SK-N-SH treated with all-trans-retinoic acid at 6 μM for 48 hours (cell line): ENCODE measurements at regions not wholly inside any gene's neighbourhood (a gene's known extent, or its start where the extent isn't known, plus 50 kb on each side); places are given as distances from the start of the nearest gene placed in this dataset.

Experiments used
- ATAC-seq: fragments of 200-7000 bp; cut with Tn5 transposase; 3 replicates; pipeline ENCODE4 v1.9.1; 2020; ENCODE audit warnings: mild to moderate bottlenecking, moderate library complexity
- ARNTL ChIP-seq: fragments of 450-650 bp; formaldehyde crosslinking; IDR thresholded peaks from 2 replicates; pipeline ENCODE4 v1.5.0; 2020; ENCODE audit warnings: low read depth, mild to moderate bottlenecking, moderate library complexity, borderline replicate concordance
- BACH2 ChIP-seq: fragments of 250-450 bp; sonication (Bioruptor Pico); IDR thresholded peaks from 2 replicates; pipeline ENCODE4 v1.9.0; 2021; ENCODE audit warnings: mild to moderate bottlenecking, borderline replicate concordance
- CSDC2 ChIP-seq: fragments of 250-450 bp; sonication (Bioruptor Pico); IDR thresholded peaks from 2 replicates; pipeline ENCODE4 v1.5.0; 2020; ENCODE audit warnings: mild to moderate bottlenecking, moderate library complexity
- ESRRG ChIP-seq: fragments of 250-450 bp; sonication (Bioruptor Pico); IDR thresholded peaks from 2 replicates; pipeline ENCODE4 v1.6.1; 2021; ENCODE audit warnings: mild to moderate bottlenecking
- GLIS3 ChIP-seq: fragments of 250-450 bp; sonication (Bioruptor Pico); IDR thresholded peaks from 2 replicates; pipeline ENCODE4 v1.5.0; 2020; ENCODE audit warnings: mild to moderate bottlenecking, moderate library complexity
- OSR1 ChIP-seq: fragments of 250-450 bp; sonication (Bioruptor Pico); IDR thresholded peaks from 2 replicates; pipeline ENCODE4 v1.8.0; 2022; ENCODE audit warnings: moderate library complexity, mild to moderate bottlenecking, inconsistent platforms
- POU6F1 ChIP-seq: fragments of 250-450 bp; sonication (Bioruptor Pico); IDR thresholded peaks from 2 replicates; pipeline ENCODE4 v1.8.0; 2021; ENCODE audit warnings: low read depth, mild to moderate bottlenecking, moderate library complexity, borderline replicate concordance
- PPARA ChIP-seq: fragments of 250-450 bp; sonication (Bioruptor Pico); IDR thresholded peaks from 2 replicates; pipeline ENCODE4 v1.5.0; 2020; ENCODE audit warnings: mild to moderate bottlenecking, borderline replicate concordance
- TCF4 ChIP-seq: fragments of 250-450 bp; sonication (Bioruptor Pico); IDR thresholded peaks from 2 replicates; pipeline ENCODE4 v1.8.0; 2021; ENCODE audit warnings: mild to moderate bottlenecking, moderate library complexity, borderline replicate concordance
- ZC3H10 ChIP-seq: fragments of 250-450 bp; sonication (Bioruptor Pico); IDR thresholded peaks from 2 replicates; pipeline ENCODE4 v1.5.1; 2021; ENCODE audit warnings: mild to moderate bottlenecking, moderate library complexity
- ZFP3 ChIP-seq: fragments of 250-450 bp; sonication (Bioruptor Pico); IDR thresholded peaks from 2 replicates; pipeline ENCODE4 v1.5.0; 2020; ENCODE audit warnings: mild to moderate bottlenecking, moderate library complexity
- ZFP30 ChIP-seq: fragments of 450-650 bp; formaldehyde crosslinking; IDR thresholded peaks from 2 replicates; pipeline ENCODE4 v1.5.0; 2022; ENCODE audit warnings: mild to moderate bottlenecking, moderate library complexity
- ZNF565 ChIP-seq: fragments of 450-650 bp; formaldehyde crosslinking; conservative IDR thresholded peaks from 2 replicates; pipeline ENCODE4 v1.5.0; 2020; ENCODE audit warnings: low read depth, mild to moderate bottlenecking, moderate library complexity
- ZNF70 ChIP-seq: fragments of 450-650 bp; formaldehyde crosslinking; IDR thresholded peaks from 2 replicates; pipeline ENCODE4 v1.5.0; 2020; ENCODE audit warnings: mild to moderate bottlenecking, moderate library complexity
- ZNF8 ChIP-seq: fragments of 450-650 bp; formaldehyde crosslinking; IDR thresholded peaks from 2 replicates; pipeline ENCODE4 v1.5.0; 2020; ENCODE audit warnings: mild to moderate bottlenecking, moderate library complexity
- TF ChIP-seq, protein P1 (sequence below): fragments of 250-450 bp; sonication (Bioruptor Pico); IDR thresholded peaks from 2 replicates; pipeline ENCODE4 v1.5.1; 2021; ENCODE audit warnings: mild to moderate bottlenecking, moderate library complexity
- TF ChIP-seq, protein P2 (sequence below): fragments of 250-450 bp; sonication (Bioruptor Pico); IDR thresholded peaks from 2 replicates; pipeline ENCODE4 v1.5.1; 2020; ENCODE audit warnings: low read depth, mild to moderate bottlenecking, moderate library complexity
- TF ChIP-seq, protein P3 (sequence below): fragments of 250-450 bp; sonication (Bioruptor Pico); IDR thresholded peaks from 2 replicates; pipeline ENCODE4 v1.8.0; 2020; ENCODE audit warnings: mild to moderate bottlenecking, moderate library complexity, borderline replicate concordance
- TF ChIP-seq, protein P4 (sequence below): fragments of 250-450 bp; sonication (Bioruptor Pico); IDR thresholded peaks from 2 replicates; pipeline ENCODE4 v1.5.0; 2020; ENCODE audit warnings: mild to moderate bottlenecking, moderate library complexity

DNA sequence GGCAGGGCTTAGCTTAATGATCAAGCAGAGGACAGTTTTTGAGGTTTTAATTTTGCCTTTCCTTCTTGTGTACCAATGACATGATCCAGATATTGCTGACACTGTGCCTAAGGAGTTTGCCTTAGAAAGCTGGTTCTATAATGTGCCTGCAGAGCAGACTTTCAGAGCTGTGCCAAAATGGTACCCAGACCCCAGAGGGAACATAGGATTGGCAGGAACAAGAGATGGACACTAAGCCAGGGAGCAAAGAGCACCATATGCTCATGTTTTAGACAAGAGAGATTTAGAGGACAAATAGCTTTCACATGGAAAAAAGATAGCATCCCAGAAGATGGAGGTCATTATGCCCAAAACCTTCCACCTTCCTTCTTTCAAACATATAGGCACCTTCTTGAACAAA lies 1241.5 kb upstream of the SPRY2 start:
- no peak for TF ChIP-seq CSDC2 (CRISPR knock-in tag)
- TF ChIP-seq ARNTL (CRISPR knock-in tag) = no peak
- TF ChIP-seq, protein P1, sequence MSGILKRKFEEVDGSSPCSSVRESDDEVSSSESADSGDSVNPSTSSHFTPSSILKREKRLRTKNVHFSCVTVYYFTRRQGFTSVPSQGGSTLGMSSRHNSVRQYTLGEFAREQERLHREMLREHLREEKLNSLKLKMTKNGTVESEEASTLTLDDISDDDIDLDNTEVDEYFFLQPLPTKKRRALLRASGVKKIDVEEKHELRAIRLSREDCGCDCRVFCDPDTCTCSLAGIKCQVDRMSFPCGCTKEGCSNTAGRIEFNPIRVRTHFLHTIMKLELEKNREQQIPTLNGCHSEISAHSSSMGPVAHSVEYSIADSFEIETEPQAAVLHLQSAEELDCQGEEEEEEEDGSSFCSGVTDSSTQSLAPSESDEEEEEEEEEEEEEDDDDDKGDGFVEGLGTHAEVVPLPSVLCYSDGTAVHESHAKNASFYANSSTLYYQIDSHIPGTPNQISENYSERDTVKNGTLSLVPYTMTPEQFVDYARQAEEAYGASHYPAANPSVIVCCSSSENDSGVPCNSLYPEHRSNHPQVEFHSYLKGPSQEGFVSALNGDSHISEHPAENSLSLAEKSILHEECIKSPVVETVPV (CRISPR knock-in tag) = no peak
- no peak for TF ChIP-seq ESRRG (CRISPR knock-in tag)
- no peak for TF ChIP-seq OSR1 (CRISPR knock-in tag)
- TF ChIP-seq PPARA (CRISPR knock-in tag) = no peak
- TF ChIP-seq, protein P2, sequence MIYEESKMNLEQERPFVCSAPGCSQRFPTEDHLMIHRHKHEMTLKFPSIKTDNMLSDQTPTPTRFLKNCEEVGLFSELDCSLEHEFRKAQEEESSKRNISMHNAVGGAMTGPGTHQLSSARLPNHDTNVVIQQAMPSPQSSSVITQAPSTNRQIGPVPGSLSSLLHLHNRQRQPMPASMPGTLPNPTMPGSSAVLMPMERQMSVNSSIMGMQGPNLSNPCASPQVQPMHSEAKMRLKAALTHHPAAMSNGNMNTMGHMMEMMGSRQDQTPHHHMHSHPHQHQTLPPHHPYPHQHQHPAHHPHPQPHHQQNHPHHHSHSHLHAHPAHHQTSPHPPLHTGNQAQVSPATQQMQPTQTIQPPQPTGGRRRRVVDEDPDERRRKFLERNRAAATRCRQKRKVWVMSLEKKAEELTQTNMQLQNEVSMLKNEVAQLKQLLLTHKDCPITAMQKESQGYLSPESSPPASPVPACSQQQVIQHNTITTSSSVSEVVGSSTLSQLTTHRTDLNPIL (CRISPR knock-in tag) = no peak
- no peak for TF ChIP-seq ZFP30 (CRISPR knock-in tag)
- TF ChIP-seq POU6F1 (CRISPR knock-in tag) = no peak
- TF ChIP-seq ZFP3 (CRISPR knock-in tag) = no peak
- no peak for TF ChIP-seq ZNF565 (CRISPR knock-in tag)
- TF ChIP-seq, protein P3, sequence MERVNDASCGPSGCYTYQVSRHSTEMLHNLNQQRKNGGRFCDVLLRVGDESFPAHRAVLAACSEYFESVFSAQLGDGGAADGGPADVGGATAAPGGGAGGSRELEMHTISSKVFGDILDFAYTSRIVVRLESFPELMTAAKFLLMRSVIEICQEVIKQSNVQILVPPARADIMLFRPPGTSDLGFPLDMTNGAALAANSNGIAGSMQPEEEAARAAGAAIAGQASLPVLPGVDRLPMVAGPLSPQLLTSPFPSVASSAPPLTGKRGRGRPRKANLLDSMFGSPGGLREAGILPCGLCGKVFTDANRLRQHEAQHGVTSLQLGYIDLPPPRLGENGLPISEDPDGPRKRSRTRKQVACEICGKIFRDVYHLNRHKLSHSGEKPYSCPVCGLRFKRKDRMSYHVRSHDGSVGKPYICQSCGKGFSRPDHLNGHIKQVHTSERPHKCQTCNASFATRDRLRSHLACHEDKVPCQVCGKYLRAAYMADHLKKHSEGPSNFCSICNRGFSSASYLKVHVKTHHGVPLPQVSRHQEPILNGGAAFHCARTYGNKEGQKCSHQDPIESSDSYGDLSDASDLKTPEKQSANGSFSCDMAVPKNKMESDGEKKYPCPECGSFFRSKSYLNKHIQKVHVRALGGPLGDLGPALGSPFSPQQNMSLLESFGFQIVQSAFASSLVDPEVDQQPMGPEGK (CRISPR knock-in tag) = no peak
- TF ChIP-seq GLIS3 = no peak
- ATAC-seq = no peak

DNA sequence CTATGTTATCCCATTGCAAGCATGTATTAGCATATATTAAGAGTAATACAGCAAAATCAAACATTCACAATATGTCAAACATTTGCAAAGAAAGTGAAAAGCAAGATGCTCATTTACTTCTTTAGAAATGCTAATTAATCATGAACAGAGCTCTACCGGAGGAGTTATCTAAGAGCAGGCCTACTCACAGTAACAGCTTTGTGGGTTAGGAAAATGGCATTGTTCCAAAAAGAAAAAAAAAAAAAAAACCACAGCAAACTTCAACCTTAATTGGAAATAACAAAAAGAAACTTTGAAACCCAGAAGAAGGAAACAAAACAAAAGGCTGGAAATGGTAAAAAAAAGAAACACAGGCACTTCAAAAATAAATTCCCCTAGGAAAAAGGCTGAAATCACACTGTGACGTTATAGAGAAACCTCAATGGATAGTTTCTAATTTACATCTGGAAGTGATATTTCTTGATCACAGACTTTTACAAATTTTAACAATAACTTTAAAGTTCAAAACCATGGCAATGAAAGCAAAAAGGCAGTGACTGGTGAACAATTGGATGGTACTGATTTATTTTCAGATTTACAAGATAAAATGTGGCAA lies 1236.8 kb upstream of the SPRY2 start:
- ATAC-seq = no peak
- TF ChIP-seq, protein P1 (CRISPR knock-in tag) = no peak

DNA sequence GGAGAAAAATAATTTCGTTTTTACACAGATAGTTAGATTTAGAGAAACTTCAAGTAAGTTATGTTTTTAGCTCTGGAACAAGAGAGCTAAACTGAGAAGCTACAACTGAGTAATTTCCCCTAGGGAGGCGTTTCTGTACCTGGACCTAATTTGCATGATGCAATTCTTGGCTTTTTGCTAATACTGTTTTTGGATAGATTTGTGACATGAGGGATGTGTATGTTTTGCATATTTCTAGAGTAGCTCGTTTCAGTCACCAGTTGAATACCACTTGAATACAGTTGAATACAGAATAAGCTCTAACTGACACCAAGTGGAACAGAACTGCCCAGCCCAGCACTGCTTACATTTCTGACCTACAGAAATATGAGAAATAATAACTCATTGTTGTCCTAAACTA lies 1227.9 kb upstream of the SPRY2 start:
- ATAC-seq = no peak

DNA sequence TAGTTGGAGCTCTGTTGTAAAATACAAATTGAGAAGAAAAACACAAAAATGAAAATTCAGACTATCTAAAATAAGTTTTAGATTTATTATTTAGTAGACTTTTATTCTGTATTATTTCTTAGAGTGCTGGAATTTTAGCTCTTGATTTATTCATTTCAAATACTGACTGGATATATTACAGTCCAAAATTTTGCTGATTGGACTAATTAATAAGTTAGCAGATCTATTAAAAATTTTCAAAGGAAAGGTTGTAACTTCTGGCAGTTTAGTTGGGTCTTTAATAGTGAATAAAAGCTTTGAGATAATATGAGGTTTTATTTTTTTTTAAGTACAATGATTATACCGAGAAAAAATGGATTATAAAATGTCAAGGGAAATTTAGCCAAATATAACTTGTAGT lies 1224.9 kb upstream of the SPRY2 start:
- ATAC-seq = no peak
- no peak for TF ChIP-seq ARNTL (CRISPR knock-in tag)
- TF ChIP-seq, protein P4, sequence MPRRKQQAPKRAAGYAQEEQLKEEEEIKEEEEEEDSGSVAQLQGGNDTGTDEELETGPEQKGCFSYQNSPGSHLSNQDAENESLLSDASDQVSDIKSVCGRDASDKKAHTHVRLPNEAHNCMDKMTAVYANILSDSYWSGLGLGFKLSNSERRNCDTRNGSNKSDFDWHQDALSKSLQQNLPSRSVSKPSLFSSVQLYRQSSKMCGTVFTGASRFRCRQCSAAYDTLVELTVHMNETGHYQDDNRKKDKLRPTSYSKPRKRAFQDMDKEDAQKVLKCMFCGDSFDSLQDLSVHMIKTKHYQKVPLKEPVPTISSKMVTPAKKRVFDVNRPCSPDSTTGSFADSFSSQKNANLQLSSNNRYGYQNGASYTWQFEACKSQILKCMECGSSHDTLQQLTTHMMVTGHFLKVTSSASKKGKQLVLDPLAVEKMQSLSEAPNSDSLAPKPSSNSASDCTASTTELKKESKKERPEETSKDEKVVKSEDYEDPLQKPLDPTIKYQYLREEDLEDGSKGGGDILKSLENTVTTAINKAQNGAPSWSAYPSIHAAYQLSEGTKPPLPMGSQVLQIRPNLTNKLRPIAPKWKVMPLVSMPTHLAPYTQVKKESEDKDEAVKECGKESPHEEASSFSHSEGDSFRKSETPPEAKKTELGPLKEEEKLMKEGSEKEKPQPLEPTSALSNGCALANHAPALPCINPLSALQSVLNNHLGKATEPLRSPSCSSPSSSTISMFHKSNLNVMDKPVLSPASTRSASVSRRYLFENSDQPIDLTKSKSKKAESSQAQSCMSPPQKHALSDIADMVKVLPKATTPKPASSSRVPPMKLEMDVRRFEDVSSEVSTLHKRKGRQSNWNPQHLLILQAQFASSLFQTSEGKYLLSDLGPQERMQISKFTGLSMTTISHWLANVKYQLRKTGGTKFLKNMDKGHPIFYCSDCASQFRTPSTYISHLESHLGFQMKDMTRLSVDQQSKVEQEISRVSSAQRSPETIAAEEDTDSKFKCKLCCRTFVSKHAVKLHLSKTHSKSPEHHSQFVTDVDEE = no peak
- no peak for TF ChIP-seq TCF4 (CRISPR knock-in tag)
- TF ChIP-seq BACH2 (CRISPR knock-in tag) = no peak
- TF ChIP-seq, protein P3 (CRISPR knock-in tag) = no peak
- TF ChIP-seq, protein P2 (CRISPR knock-in tag) = no peak
- TF ChIP-seq ZNF8 = no peak
- TF ChIP-seq CSDC2 (CRISPR knock-in tag) = no peak

More for the DNA sequence above, 1227.9 kb upstream of the SPRY2 start:
- TF ChIP-seq TCF4 (CRISPR knock-in tag) = no peak
- TF ChIP-seq, protein P1 (CRISPR knock-in tag) = no peak
- no peak for TF ChIP-seq ZC3H10 (CRISPR knock-in tag)
- no peak for TF ChIP-seq ESRRG (CRISPR knock-in tag)
- no peak for TF ChIP-seq PPARA (CRISPR knock-in tag)
- TF ChIP-seq ZNF70 (CRISPR knock-in tag) = no peak
